ENCODE measurements at regions not wholly inside any gene's neighbourhood (a gene's known extent, or its start where the extent isn't known, plus 50 kb on each side); places are given as distances from the start of the nearest gene placed in this dataset.

- no peak overlapping the region for H2AFZ ChIP-seq (ENCODE audit: low read depth, low read length, severe bottlenecking)
- H3F3A ChIP-seq (ENCODE audit: insufficient read depth): no peaks in the 10 kb centered on the region
- H3K9me2 ChIP-seq (replicated peaks; ENCODE audit: insufficient read depth, low read length): no peaks in the 10 kb centered on the region
- no peak for TF ChIP-seq EZH2phosphoT487 (conservative IDR thresholded peaks at IDR 0.05; ENCODE audit: low read length)
- TF ChIP-seq, protein P1, sequence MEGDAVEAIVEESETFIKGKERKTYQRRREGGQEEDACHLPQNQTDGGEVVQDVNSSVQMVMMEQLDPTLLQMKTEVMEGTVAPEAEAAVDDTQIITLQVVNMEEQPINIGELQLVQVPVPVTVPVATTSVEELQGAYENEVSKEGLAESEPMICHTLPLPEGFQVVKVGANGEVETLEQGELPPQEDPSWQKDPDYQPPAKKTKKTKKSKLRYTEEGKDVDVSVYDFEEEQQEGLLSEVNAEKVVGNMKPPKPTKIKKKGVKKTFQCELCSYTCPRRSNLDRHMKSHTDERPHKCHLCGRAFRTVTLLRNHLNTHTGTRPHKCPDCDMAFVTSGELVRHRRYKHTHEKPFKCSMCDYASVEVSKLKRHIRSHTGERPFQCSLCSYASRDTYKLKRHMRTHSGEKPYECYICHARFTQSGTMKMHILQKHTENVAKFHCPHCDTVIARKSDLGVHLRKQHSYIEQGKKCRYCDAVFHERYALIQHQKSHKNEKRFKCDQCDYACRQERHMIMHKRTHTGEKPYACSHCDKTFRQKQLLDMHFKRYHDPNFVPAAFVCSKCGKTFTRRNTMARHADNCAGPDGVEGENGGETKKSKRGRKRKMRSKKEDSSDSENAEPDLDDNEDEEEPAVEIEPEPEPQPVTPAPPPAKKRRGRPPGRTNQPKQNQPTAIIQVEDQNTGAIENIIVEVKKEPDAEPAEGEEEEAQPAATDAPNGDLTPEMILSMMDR (IDR thresholded peaks at IDR 0.05; ENCODE audit: insufficient read depth, low read length, poor library complexity, severe bottlenecking): no peak
- H3K9ac ChIP-seq (ENCODE audit: low read length): no peak overlapping the region
- no peaks in the 10 kb centered on the region; the same call in 1 of the 2 replicates for H3K36me3 ChIP-seq (ENCODE audit: low read length)
- H3K27ac ChIP-seq (ENCODE audit: low read depth, low read length): no peak overlapping the region
- no peaks in the 10 kb centered on the region for H3K27me3 ChIP-seq (ENCODE audit: low read length)
- H4K20me1 ChIP-seq (ENCODE audit: low read depth, low read length): no peaks in the 10 kb centered on the region
- no peak overlapping the region for H3K4me2 ChIP-seq (ENCODE audit: low read depth, low read length, poor library complexity, severe bottlenecking)
- H3K4me3 ChIP-seq (ENCODE audit: insufficient read depth, low read length, poor library complexity, severe bottlenecking): no peak overlapping the region
- 0 out of 2 replicates have a peak, but pooled peaks cover 5% of the 10 kb centered on the region for H3K9me3 ChIP-seq (ENCODE audit: insufficient read depth, low read length)
- H3K79me2 ChIP-seq (ENCODE audit: insufficient read depth, low read length): no peaks in the 10 kb centered on the region; the same call in 1 of the 2 replicates
Observed at GRCh38 chr22:49608660-49609059, 219.0 kb downstream of the BRD1 start.

DNA sequence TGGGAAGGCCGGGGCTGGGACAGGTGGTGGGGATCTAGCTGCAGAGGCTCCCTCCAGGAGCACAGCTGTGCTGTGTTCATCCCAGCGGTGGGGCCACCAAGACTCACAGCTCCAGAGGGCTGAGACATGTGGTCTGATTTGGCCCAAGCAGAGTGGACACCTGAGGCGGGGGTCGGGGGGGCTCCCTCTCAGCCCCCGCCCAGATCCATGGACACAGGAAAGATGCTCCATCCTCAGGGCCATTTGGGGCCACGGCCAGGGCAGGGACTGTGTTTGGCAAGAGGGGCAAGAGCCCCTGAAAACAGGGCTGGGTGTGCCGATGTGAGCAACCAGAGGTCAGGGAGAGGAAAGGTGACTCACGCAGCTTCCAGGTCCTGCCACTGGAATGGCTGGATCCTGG lies 219.4 kb downstream of the BRD1 start:
- Histone ChIP-seq H3F3A (ENCODE audit: insufficient read depth) (no peaks in the 10 kb centered on the region), H3K4me2 (ENCODE audit: low read depth, low read length, poor library complexity, severe bottlenecking) (no peak overlapping the region), H3K27ac (ENCODE audit: low read depth, low read length) (no peak overlapping the region), H2AFZ (ENCODE audit: low read depth, low read length, severe bottlenecking) (no peak overlapping the region), H3K36me3 (ENCODE audit: low read length) (no peaks in the 10 kb centered on the region; the same call in 1 of the 2 replicates), H3K27me3 (ENCODE audit: low read length) (no peaks in the 10 kb centered on the region), H3K4me3 (ENCODE audit: insufficient read depth, low read length, poor library complexity, severe bottlenecking) (no peak overlapping the region), H3K79me2 (ENCODE audit: insufficient read depth, low read length) (no peaks in the 10 kb centered on the region; the same call in 1 of the 2 replicates), H3K9me2 (replicated peaks; ENCODE audit: insufficient read depth, low read length) (no peaks in the 10 kb centered on the region), H3K9ac (ENCODE audit: low read length) (no peak overlapping the region), H3K9me3 (ENCODE audit: insufficient read depth, low read length) (0 out of 2 replicates have a peak, but pooled peaks cover 5% of the 10 kb centered on the region), H4K20me1 (ENCODE audit: low read depth, low read length) (no peaks in the 10 kb centered on the region)
- TF ChIP-seq EZH2phosphoT487 (conservative IDR thresholded peaks at IDR 0.05; ENCODE audit: low read length): no peak
- TF ChIP-seq, protein P1 (IDR thresholded peaks at IDR 0.05; ENCODE audit: insufficient read depth, low read length, poor library complexity, severe bottlenecking): no peak

GRCh38 chr22:49607821-49608220 lies 219.9 kb downstream of the BRD1 start:
- H3K36me3 ChIP-seq (ENCODE audit: low read length): no peaks in the 10 kb centered on the region; the same call in 1 of the 2 replicates
- H3K27me3 ChIP-seq (ENCODE audit: low read length): no peaks in the 10 kb centered on the region
- H3K9me2 ChIP-seq (replicated peaks; ENCODE audit: insufficient read depth, low read length): no peaks in the 10 kb centered on the region
- 0 out of 2 replicates have a peak, but pooled peaks cover 5% of the 10 kb centered on the region for H3K9me3 ChIP-seq (ENCODE audit: insufficient read depth, low read length)
- H4K20me1 ChIP-seq (ENCODE audit: low read depth, low read length): no peaks in the 10 kb centered on the region
- H3K79me2 ChIP-seq (ENCODE audit: insufficient read depth, low read length): no peaks in the 10 kb centered on the region; the same call in 1 of the 2 replicates
- no peak overlapping the region for H3K27ac ChIP-seq (ENCODE audit: low read depth, low read length)
- H3K4me2 ChIP-seq (ENCODE audit: low read depth, low read length, poor library complexity, severe bottlenecking): no peak overlapping the region
- no peak overlapping the region for H3K9ac ChIP-seq (ENCODE audit: low read length)
- H3K4me3 ChIP-seq (ENCODE audit: insufficient read depth, low read length, poor library complexity, severe bottlenecking): no peak overlapping the region
- H3F3A ChIP-seq (ENCODE audit: insufficient read depth): no peaks in the 10 kb centered on the region
- no peak overlapping the region for H2AFZ ChIP-seq (ENCODE audit: low read depth, low read length, severe bottlenecking)
- TF ChIP-seq, protein P1 (IDR thresholded peaks at IDR 0.05; ENCODE audit: insufficient read depth, low read length, poor library complexity, severe bottlenecking): no peak
- no peak for TF ChIP-seq EZH2phosphoT487 (conservative IDR thresholded peaks at IDR 0.05; ENCODE audit: low read length)
